Adrenal gland (tissue), 9 donors: ENCODE measurements at regions not wholly inside any gene's neighbourhood (a gene's known extent, or its start where the extent isn't known, plus 50 kb on each side); places are given as distances from the start of the nearest gene placed in this dataset.

Experiments
- DNase-seq, 7 donors: peaks; one replicate each; pipeline ENCODE4 v3.0.0-alpha.2; 2019 to 2020
- H3K27ac ChIP-seq, 5 donors: fragments of 200-600 bp; sonication (generic) in 4 of 5; 1 replicate in 3 of 5; 2 replicates in 2 of 5; pipeline versions ENCODE4 v1.5.1 to v1.8.0; 2016 to 2020; ENCODE audit warnings: mild to moderate bottlenecking in 1 of 5
- H3K27me3 ChIP-seq: fragments of 200-600 bp; 2 replicates; pipeline ENCODE4 v1.8.0; 2021
- H3K36me3 ChIP-seq, 2 donors: fragments of 200-600 bp; replicated peaks in 1 of 2; 1 replicate in 1 of 2; 2 replicates in 1 of 2; pipeline versions ENCODE4 v1.5.1 to v1.8.0; 2018 to 2022
- H3K4me1 ChIP-seq, 2 donors: fragments of 200-600 bp; replicated peaks in 1 of 2; 1 replicate in 1 of 2; 2 replicates in 1 of 2; pipeline versions ENCODE4 v1.5.1 to v1.8.0; 2018 to 2021
- H3K4me3 ChIP-seq, 4 donors: fragments of 200-600 bp; sonication (generic) in 3 of 4; one replicate each; pipeline ENCODE4 v1.5.1; 2016 to 2018
- H3K9me3 ChIP-seq, 3 donors: fragments of 200-600 bp; sonication (generic) in 1 of 3; replicated peaks in 1 of 3; 1 replicate in 2 of 3; 2 replicates in 1 of 3; pipeline versions ENCODE4 v1.5.1 to v1.8.0; 2016 to 2021
- POLR2A ChIP-seq, 2 donors: fragments of 450-650 bp; IDR thresholded peaks; one replicate each; pipeline ENCODE4 v1.6.1; 2017; ENCODE audit warnings: antibody characterized with exemption in 2 of 2, mild to moderate bottlenecking in 2 of 2, moderate library complexity in 1 of 2
- WGBS, 4 donors: extraction: QIAGEN DNeasy Blood & Tissue Kit in 2 of 4; methylation state at CpG; one replicate each; pipeline versions ENCODE4 v1.1.5 to v1.1.7; 2013 to 2017; 5-methylcytosine and 5-hydroxymethylcytosine counted together
- intact Hi-C, 2 donors: fragments of 100-400 bp; cut with DNase I; formaldehyde crosslinking; loops; one replicate each; pipeline versions ENCODE4 v1.14.1 to v1.15.0; 2022 to 2023
- TF ChIP-seq, protein P1 (sequence below), 6 experiments: fragments of 450-650 bp in 4 of 6; fragments of 200-600 bp in 2 of 6; sonication (generic) in 1 of 6; IDR thresholded peaks; 1 replicate in 5 of 6; 2 replicates in 1 of 6; pipeline versions ENCODE4 v1.5.1 to v1.8.0; 2016 to 2021; ENCODE audit warnings: antibody characterized with exemption in 6 of 6, mild to moderate bottlenecking in 2 of 6, moderate library complexity in 1 of 6
- donor health status: healthy with polysubstance abuse.
- donor health status: Bipolar disorder and iron deficiency.
- donor health status: DM: yes; HTN: yes; CAD: no.
- donor health status: DM: no; HTN: no; CAD: no.
- donor health status: DM: no; HTN: no; CAD: no.

DNA sequence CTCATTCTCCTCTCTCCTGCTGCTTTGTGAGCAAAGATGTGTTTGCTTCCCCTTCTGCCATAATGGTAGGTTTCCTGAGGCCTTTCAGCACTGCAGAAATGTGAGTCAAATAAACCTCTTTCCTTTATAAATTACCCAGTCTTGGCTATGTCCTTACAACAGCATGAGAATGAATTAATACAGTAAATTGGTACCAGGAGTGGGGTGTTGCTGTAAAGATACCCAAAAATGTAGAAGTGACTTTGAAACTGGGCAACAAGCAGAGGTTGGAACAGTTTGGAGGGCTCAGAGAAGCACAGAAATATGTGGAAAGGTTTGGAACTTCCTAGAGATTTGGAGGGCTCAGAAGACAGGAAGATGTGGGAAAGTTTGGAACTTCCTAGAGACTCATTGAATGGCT lies 388.7 kb upstream of the GHITM start:
- no peak for DNase-seq
- H3K27me3 ChIP-seq: no peaks in the 10 kb centered on the region
- peaks cover 0 to 4% (median 0%) of the 10 kb centered on the region in 3 donors for H3K9me3 ChIP-seq
- H3K4me1 ChIP-seq: no peaks in the 10 kb centered on the region
- intact Hi-C loops: no loop called here
- TF ChIP-seq, protein P1, sequence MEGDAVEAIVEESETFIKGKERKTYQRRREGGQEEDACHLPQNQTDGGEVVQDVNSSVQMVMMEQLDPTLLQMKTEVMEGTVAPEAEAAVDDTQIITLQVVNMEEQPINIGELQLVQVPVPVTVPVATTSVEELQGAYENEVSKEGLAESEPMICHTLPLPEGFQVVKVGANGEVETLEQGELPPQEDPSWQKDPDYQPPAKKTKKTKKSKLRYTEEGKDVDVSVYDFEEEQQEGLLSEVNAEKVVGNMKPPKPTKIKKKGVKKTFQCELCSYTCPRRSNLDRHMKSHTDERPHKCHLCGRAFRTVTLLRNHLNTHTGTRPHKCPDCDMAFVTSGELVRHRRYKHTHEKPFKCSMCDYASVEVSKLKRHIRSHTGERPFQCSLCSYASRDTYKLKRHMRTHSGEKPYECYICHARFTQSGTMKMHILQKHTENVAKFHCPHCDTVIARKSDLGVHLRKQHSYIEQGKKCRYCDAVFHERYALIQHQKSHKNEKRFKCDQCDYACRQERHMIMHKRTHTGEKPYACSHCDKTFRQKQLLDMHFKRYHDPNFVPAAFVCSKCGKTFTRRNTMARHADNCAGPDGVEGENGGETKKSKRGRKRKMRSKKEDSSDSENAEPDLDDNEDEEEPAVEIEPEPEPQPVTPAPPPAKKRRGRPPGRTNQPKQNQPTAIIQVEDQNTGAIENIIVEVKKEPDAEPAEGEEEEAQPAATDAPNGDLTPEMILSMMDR (IDR thresholded peaks at IDR 0.05): no peak
- TF ChIP-seq POLR2A (IDR thresholded peaks at IDR 0.05): no peak
- H3K27ac ChIP-seq: no peak overlapping the region
- H3K4me3 ChIP-seq: no peak overlapping the region
- H3K36me3 ChIP-seq: no peaks in the 10 kb centered on the region

- WGBS, 4 donors: 88 to 94% (median 92%) methylated on average over 2 of the region's 2 CpGs
- Histone ChIP-seq H3K36me3 (no peaks in the 10 kb centered on the region), H3K27ac (no peak overlapping the region), H3K4me3 (no peak overlapping the region), H3K27me3 (no peaks in the 10 kb centered on the region), H3K9me3 (peaks cover 0 to 9% (median 4%) of the 10 kb centered on the region in 3 donors), H3K4me1 (no peaks in the 10 kb centered on the region)
- intact Hi-C loops: no loop called here
- no peak for DNase-seq
- TF ChIP-seq POLR2A (IDR thresholded peaks at IDR 0.05): no peak
- TF ChIP-seq, protein P1 (IDR thresholded peaks at IDR 0.05): no peak
Measured at GRCh38 chr10:83753490-83753889, 385.8 kb upstream of the GHITM start.

DNA sequence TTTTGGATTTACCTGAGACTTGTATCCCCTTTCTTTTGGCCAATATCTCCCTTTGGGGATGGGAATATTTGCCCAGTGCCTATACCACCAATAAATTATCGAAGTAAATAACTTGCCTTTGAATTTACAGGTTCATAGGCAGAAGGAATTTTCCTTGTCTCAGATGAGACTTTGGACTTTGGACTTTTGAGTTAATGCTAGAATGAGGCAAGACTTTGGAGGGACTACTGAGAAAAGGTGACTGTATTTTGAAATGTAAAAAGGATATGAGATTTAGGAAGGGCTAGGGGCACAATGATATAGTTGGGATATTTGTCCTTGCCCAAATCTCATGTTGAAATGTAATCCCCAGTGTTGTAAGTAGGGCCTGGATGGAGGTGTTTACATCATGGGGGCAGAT lies 384.5 kb upstream of the GHITM start:
- intact Hi-C loops: no loop called here
- Histone ChIP-seq H3K36me3 (no peaks in the 10 kb centered on the region), H3K27me3 (no peaks in the 10 kb centered on the region), H3K27ac (no peak overlapping the region), H3K4me3 (no peak overlapping the region), H3K4me1 (no peaks in the 10 kb centered on the region), H3K9me3 (peaks cover 0 to 14% (median 4%) of the 10 kb centered on the region in 3 donors)
- TF ChIP-seq, protein P1 (IDR thresholded peaks at IDR 0.05): no peak
- TF ChIP-seq POLR2A (IDR thresholded peaks at IDR 0.05): no peak
- no peak for DNase-seq
- 62 to 85% (median 79%) methylated on average over 1 of the region's 1 CpG for WGBS, 4 donors

DNA sequence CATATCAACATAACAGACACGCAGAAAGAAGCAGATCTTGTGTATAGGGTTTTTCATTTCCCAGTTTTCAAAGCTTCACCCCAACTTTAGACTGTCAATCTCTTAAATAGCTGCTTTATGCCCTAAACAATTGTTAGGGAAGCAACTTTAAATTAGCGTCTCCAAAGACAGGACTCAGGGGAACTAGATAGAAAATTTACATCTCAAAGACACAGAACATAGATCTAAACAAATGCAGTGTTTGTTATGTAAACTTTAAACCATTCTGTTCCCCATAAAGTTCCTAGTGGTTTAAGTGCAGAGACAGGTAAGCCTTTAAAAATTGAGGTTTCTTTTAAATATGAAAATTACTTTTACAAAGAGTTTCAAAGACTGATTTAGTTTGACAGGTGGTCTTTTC lies 379.2 kb upstream of the GHITM start:
- no peak overlapping the region for H3K27ac ChIP-seq
- intact Hi-C loops: no loop called here
- H3K4me1 ChIP-seq: no peaks in the 10 kb centered on the region
- no peaks in the 10 kb centered on the region for H3K36me3 ChIP-seq
- no peak overlapping the region for H3K4me3 ChIP-seq
- peaks cover 0 to 16% (median 0%) of the 10 kb centered on the region in 3 donors for H3K9me3 ChIP-seq
- DNase-seq: no peak
- TF ChIP-seq, protein P1 (IDR thresholded peaks at IDR 0.05): no peak
- no peak for TF ChIP-seq POLR2A (IDR thresholded peaks at IDR 0.05)
- 67 to 85% (median 81%) methylated on average over 2 of the region's 2 CpGs for WGBS, 4 donors
- no peaks in the 10 kb centered on the region for H3K27me3 ChIP-seq
